GM13977 (cell line): ENCODE measurements at regions not wholly inside any gene's neighbourhood (a gene's known extent, or its start where the extent isn't known, plus 50 kb on each side); places are given as distances from the start of the nearest gene placed in this dataset.

Experiments
- DNase-seq: peaks from one replicate; pipeline ENCODE4 v3.0.0; 2012; ENCODE audit warnings: low spot score
- in situ Hi-C: fragments of 300-500 bp; cut with MboI; formaldehyde crosslinking; loops from one replicate; pipeline ENCODE4 v1.12.0; 2022; ENCODE audit warnings: low sequenced_read_pairs, low pct_unique_long_range_greater_than_20kb, mixed read lengths, inconsistent platforms; ENCODE audit not compliant: unreplicated experiment
- TF ChIP-seq, protein P1 (sequence below): IDR thresholded peaks from 2 replicates; pipeline ENCODE4 v1.5.1; 2012; ENCODE audit warnings: mild to moderate bottlenecking, control low read depth; ENCODE audit not compliant: insufficient read depth; ENCODE audit errors: extremely low read depth, missing control alignments

- no peak for DNase-seq
- in situ Hi-C loops, result no loop called here
- TF ChIP-seq, protein P1, sequence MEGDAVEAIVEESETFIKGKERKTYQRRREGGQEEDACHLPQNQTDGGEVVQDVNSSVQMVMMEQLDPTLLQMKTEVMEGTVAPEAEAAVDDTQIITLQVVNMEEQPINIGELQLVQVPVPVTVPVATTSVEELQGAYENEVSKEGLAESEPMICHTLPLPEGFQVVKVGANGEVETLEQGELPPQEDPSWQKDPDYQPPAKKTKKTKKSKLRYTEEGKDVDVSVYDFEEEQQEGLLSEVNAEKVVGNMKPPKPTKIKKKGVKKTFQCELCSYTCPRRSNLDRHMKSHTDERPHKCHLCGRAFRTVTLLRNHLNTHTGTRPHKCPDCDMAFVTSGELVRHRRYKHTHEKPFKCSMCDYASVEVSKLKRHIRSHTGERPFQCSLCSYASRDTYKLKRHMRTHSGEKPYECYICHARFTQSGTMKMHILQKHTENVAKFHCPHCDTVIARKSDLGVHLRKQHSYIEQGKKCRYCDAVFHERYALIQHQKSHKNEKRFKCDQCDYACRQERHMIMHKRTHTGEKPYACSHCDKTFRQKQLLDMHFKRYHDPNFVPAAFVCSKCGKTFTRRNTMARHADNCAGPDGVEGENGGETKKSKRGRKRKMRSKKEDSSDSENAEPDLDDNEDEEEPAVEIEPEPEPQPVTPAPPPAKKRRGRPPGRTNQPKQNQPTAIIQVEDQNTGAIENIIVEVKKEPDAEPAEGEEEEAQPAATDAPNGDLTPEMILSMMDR, result no peak
Observed at GRCh38 chr6:154885214-154885613, 109.9 kb upstream of the TIAM2 start.

DNA sequence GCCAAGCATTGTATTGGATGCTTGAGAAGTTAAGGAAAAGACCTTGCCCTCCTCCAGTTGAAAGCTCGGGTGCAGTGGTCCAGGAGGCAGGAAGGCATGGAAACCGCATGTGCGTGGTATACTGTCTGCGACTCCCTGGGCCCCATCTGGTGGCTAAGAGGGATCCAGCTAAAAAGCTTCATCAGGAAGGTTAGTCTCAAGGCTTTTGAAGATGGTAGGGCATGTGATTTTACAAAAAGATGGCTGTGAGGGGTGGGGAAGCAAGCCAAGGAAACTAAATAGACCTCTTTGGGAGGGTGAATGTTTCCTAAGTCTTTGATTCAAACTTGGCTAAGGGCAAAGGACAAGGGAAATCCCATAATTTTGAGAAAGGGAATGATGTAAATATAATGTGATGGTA lies 109.1 kb upstream of the TIAM2 start:
- TF ChIP-seq, protein P1, result no peak
- in situ Hi-C loops, result no loop called here
- no peak for DNase-seq

GRCh38 chr6:154886471-154886870 lies 108.6 kb upstream of the TIAM2 start:
- DNase-seq, result no peak
- in situ Hi-C loops, result no loop called here
- TF ChIP-seq, protein P1, result no peak

DNA sequence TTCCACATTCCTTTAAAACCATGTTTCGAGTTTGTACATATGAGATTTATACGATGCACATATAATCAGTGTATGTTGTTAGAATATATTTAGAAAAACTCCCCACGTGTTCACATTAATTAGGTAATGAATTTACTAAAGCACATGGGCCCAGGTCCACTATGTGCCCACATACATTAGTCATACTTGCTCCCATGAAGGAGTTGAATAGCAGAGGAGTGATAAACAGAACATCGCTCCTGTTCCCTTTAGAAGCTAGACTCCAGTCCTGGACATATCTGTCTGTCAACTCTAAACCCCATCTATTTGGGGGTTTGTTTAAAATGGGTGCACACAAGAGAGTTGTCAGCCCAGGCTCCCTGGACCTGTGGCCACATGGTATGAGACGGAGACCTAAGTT lies 108.1 kb upstream of the TIAM2 start:
- in situ Hi-C loops, result no loop called here
- TF ChIP-seq, protein P1, result no peak
- DNase-seq, result no peak

DNA sequence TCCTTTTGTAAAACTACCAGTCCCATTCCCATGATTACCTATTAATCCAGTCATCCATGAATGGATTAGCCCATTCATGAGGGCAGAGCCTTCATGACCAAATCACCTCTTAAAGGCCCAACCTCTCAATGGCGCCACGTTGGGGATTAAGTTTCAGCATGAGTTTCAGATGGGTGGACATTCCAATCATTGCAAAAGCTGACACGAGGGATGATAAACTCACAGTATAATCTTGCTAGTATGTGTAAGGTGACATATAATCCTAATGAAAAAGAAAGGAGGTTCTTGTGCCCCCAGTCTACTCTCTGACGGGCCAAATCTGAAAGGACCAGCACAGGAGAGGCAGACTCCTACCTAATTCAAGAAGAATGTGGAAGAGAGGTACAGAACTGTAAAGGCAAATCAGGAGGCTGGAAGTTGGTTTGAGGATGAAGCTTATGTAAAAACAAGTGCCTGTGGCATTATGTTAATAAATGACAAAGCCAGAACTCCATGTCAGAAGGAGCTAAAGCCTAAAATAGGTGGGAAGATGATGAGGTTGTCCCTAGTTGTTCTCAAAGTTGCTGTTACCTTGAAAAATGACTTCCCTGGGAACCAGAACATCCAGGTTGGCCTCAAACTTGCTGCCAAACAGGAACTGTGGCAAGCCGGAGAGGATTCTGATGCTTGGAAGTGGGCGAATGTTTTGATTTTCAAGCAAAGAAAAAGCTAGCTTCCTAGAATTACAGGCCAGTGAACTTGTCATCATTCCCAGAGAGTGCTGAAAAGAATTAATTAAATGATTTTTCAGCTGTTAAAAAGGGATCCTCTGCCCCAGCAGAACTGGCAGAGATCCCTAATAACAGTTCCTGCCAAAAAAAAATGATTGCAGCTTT lies 106.5 kb upstream of the TIAM2 start:
- in situ Hi-C loops, result no loop called here
- no peak for DNase-seq
- TF ChIP-seq, protein P1, result no peak

GRCh38 chr6:154890874-154891273 lies 104.2 kb upstream of the TIAM2 start:
- no peak for DNase-seq
- in situ Hi-C loops, result no loop called here
- TF ChIP-seq, protein P1, result no peak
